IMR-90 (cell line): ENCODE measurements at regions not wholly inside any gene's neighbourhood (a gene's known extent, or its start where the extent isn't known, plus 50 kb on each side); places are given as distances from the start of the nearest gene placed in this dataset.

ENCODE experiments used
- BHLHE40 ChIP-seq: fragments of 150-350 bp; IDR thresholded peaks from 2 replicates; pipeline ENCODE4 v1.6.1; 2016; ENCODE audit warnings: mild to moderate bottlenecking, low read depth, low read length
- CEBPB ChIP-seq: IDR thresholded peaks from 2 replicates; pipeline ENCODE4 v1.6.1; 2012; ENCODE audit warnings: low read depth, low read length, improper control_type of control experiment
- CHD1 ChIP-seq: IDR thresholded peaks from 2 replicates; pipeline ENCODE4 v1.6.1; 2012; ENCODE audit warnings: low read depth, low read length, improper control_type of control experiment
- FOS ChIP-seq: fragments of 150-350 bp; IDR thresholded peaks from 2 replicates; pipeline ENCODE4 v1.6.1; 2016; ENCODE audit warnings: low read depth, low read length
- MAZ ChIP-seq: IDR thresholded peaks from 2 replicates; pipeline ENCODE4 v1.6.1; 2012; ENCODE audit warnings: low read depth, mild to moderate bottlenecking, low read length, improper control_type of control experiment, moderate library complexity, borderline replicate concordance
- MXI1 ChIP-seq: IDR thresholded peaks from 2 replicates; pipeline ENCODE4 v1.6.1; 2012; ENCODE audit warnings: low read depth, mild to moderate bottlenecking, low read length, moderate library complexity, borderline replicate concordance
- NFE2L2 ChIP-seq: fragments of 150-350 bp; IDR thresholded peaks from 2 replicates; pipeline ENCODE4 v1.6.1; 2016; ENCODE audit warnings: low read depth, mild to moderate bottlenecking, low read length
- POLR2A ChIP-seq: IDR thresholded peaks from 2 replicates; pipeline ENCODE4 v1.6.1; 2012; ENCODE audit warnings: mild to moderate bottlenecking, low read depth, low read length
- RAD21 ChIP-seq: IDR thresholded peaks from 2 replicates; pipeline ENCODE4 v1.6.1; 2012; ENCODE audit warnings: low read length, improper control_type of control experiment
- RCOR1 ChIP-seq: IDR thresholded peaks from 2 replicates; pipeline ENCODE4 v1.6.1; 2012; ENCODE audit warnings: mild to moderate bottlenecking, low read length, improper control_type of control experiment; ENCODE audit not compliant: insufficient replicate concordance
- RFX5 ChIP-seq: IDR thresholded peaks from 2 replicates; pipeline ENCODE4 v1.8.0; 2012; ENCODE audit warnings: low read depth, mild to moderate bottlenecking, low read length, moderate library complexity
- SMC3 ChIP-seq: fragments of 150-350 bp; IDR thresholded peaks from 2 replicates; pipeline ENCODE4 v1.6.1; 2016; ENCODE audit warnings: low read depth, mild to moderate bottlenecking, antibody characterized with exemption, low read length, moderate library complexity
- TF ChIP-seq, protein P1 (sequence below): conservative IDR thresholded peaks from 2 replicates; pipeline ENCODE4 v1.5.1; 2012; ENCODE audit warnings: mild to moderate bottlenecking, low read depth, low read length, improper control_type of control experiment
- TF ChIP-seq, protein P2 (sequence below): fragments of 150-350 bp; IDR thresholded peaks from 2 replicates; pipeline ENCODE4 v1.6.1; 2016; ENCODE audit warnings: low read depth, mild to moderate bottlenecking, low read length, moderate library complexity, borderline replicate concordance

DNA sequence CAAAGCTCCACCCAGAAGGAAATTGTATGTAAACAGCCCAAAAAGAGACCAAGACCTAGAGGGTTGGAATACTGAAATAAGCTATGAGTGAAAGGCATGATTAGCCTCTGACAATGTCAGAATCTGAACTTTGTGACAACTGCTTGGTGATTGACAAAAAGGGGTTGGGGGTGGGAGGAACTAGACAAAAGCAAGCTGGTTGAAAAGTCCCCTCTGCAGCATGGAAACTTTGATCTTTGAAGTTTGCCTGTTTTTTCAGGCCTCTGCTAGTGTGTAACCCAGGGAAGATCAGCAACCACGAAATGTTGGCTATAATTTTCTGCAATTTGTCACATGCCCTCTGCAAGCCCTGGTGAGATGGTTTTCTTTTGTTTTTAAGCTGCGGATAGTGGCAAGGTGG, 104.8 kb upstream of the SLC25A13 start:
- TF ChIP-seq, protein P1, sequence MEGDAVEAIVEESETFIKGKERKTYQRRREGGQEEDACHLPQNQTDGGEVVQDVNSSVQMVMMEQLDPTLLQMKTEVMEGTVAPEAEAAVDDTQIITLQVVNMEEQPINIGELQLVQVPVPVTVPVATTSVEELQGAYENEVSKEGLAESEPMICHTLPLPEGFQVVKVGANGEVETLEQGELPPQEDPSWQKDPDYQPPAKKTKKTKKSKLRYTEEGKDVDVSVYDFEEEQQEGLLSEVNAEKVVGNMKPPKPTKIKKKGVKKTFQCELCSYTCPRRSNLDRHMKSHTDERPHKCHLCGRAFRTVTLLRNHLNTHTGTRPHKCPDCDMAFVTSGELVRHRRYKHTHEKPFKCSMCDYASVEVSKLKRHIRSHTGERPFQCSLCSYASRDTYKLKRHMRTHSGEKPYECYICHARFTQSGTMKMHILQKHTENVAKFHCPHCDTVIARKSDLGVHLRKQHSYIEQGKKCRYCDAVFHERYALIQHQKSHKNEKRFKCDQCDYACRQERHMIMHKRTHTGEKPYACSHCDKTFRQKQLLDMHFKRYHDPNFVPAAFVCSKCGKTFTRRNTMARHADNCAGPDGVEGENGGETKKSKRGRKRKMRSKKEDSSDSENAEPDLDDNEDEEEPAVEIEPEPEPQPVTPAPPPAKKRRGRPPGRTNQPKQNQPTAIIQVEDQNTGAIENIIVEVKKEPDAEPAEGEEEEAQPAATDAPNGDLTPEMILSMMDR = no peak
- TF ChIP-seq POLR2A (no peak), CEBPB (no peak), RAD21 (no peak), SMC3 (no peak), MXI1 (no peak), RCOR1 (no peak), MAZ (no peak), NFE2L2 (no peak), BHLHE40 (no peak), RFX5 (no peak), FOS (no peak), CHD1 (no peak)
- TF ChIP-seq, protein P2, sequence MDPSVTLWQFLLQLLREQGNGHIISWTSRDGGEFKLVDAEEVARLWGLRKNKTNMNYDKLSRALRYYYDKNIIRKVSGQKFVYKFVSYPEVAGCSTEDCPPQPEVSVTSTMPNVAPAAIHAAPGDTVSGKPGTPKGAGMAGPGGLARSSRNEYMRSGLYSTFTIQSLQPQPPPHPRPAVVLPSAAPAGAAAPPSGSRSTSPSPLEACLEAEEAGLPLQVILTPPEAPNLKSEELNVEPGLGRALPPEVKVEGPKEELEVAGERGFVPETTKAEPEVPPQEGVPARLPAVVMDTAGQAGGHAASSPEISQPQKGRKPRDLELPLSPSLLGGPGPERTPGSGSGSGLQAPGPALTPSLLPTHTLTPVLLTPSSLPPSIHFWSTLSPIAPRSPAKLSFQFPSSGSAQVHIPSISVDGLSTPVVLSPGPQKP = no peak
